Endothelial cell (in vitro differentiated cells): ENCODE measurements at regions not wholly inside any gene's neighbourhood (a gene's known extent, or its start where the extent isn't known, plus 50 kb on each side); places are given as distances from the start of the nearest gene placed in this dataset.
"Not testable (repeated sequence)": the region's sequence is repeated elsewhere in the genome, so short reads cannot be mapped to it uniquely, and the experiment has no call there.

Source experiments
- DNase-seq: peaks from one replicate; pipeline ENCODE4 v3.0.0; 2021; ENCODE audit warnings: low spot score
- H3K27ac Mint-ChIP-seq: one replicate; pipeline ENCODE4 v1.8.0; 2021; ENCODE audit warnings: mixed read lengths, inconsistent platforms; ENCODE audit not compliant: unreplicated experiment
- H3K27me3 Mint-ChIP-seq: one replicate; pipeline ENCODE4 v1.8.0; 2021; ENCODE audit warnings: mild to moderate bottlenecking, moderate library complexity, mixed read lengths, inconsistent platforms; ENCODE audit not compliant: unreplicated experiment
- H3K36me3 Mint-ChIP-seq: one replicate; pipeline ENCODE4 v1.8.0; 2021; ENCODE audit warnings: mild to moderate bottlenecking, low read depth, mixed read lengths, inconsistent platforms; ENCODE audit not compliant: unreplicated experiment
- H3K4me1 Mint-ChIP-seq: one replicate; pipeline ENCODE4 v1.8.0; 2021; ENCODE audit warnings: mild to moderate bottlenecking, mixed read lengths, inconsistent platforms; ENCODE audit not compliant: unreplicated experiment
- H3K4me3 Mint-ChIP-seq: one replicate; pipeline ENCODE4 v1.8.0; 2021; ENCODE audit warnings: mild to moderate bottlenecking, mixed read lengths, inconsistent platforms; ENCODE audit not compliant: unreplicated experiment
- H3K9me3 Mint-ChIP-seq: one replicate; pipeline ENCODE4 v1.8.0; 2021; ENCODE audit warnings: mixed read lengths, inconsistent platforms; ENCODE audit not compliant: unreplicated experiment
- TF ChIP-seq, protein P1 (sequence below): fragments of 200-600 bp; sonication (generic); IDR thresholded peaks from one replicate; pipeline ENCODE4 v1.5.0; 2021; ENCODE audit warnings: antibody characterized with exemption; ENCODE audit not compliant: unreplicated experiment

DNA sequence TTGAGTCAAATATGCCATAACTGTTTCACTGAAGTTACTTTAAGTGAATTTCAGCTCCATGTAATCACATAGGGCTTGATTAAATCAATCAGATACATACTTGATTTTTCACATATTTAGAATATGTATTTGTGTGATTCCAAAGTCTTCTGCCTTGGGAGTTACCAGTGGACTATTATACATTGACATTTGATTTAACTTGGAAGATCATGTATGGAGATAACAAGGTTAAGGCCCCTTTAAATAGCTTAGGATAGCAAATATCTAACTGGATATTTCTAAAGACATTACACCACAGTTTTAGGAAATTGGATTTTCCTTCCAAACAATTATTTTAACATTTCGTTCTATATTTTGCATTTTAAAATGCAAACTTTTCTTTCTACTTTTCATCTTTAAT is 405.0 kb downstream of the RAP2B start:
- no peak for DNase-seq
- Mint-ChIP-seq H3K27me3 (no peaks in the 10 kb centered on the region), H3K27ac (no peak overlapping the region), H3K4me3 (no peak overlapping the region), H3K9me3 (peaks cover 15% of the 10 kb centered on the region), H3K36me3 (peaks cover 10% of the 10 kb centered on the region), H3K4me1 (no peaks in the 10 kb centered on the region)
- TF ChIP-seq, protein P1, sequence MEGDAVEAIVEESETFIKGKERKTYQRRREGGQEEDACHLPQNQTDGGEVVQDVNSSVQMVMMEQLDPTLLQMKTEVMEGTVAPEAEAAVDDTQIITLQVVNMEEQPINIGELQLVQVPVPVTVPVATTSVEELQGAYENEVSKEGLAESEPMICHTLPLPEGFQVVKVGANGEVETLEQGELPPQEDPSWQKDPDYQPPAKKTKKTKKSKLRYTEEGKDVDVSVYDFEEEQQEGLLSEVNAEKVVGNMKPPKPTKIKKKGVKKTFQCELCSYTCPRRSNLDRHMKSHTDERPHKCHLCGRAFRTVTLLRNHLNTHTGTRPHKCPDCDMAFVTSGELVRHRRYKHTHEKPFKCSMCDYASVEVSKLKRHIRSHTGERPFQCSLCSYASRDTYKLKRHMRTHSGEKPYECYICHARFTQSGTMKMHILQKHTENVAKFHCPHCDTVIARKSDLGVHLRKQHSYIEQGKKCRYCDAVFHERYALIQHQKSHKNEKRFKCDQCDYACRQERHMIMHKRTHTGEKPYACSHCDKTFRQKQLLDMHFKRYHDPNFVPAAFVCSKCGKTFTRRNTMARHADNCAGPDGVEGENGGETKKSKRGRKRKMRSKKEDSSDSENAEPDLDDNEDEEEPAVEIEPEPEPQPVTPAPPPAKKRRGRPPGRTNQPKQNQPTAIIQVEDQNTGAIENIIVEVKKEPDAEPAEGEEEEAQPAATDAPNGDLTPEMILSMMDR = no peak

DNA sequence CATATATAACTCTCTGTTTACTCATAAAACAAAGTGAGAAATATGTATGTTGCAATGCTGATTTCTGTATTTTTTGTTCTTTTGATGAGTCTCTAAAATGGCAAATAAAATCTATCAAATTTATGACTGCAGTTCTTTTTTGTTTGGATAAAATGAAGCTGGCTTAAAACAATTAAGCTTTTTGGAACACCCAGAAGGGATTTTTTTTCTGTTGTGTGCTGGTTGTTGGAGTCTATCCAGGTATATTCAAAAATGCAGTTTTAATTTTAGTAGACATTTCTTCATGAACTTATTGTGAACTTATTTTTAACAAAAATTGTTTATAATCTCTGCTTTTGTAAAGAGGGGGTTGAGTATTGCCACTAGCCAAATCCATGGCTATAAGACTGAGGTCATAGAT is 405.5 kb downstream of the RAP2B start:
- H3K9me3 Mint-ChIP-seq = peaks cover 15% of the 10 kb centered on the region
- no peaks in the 10 kb centered on the region for H3K27me3 Mint-ChIP-seq
- DNase-seq = no peak
- no peak overlapping the region for H3K4me3 Mint-ChIP-seq
- TF ChIP-seq, protein P1 = no peak
- peaks cover 10% of the 10 kb centered on the region for H3K36me3 Mint-ChIP-seq
- no peak overlapping the region for H3K27ac Mint-ChIP-seq
- H3K4me1 Mint-ChIP-seq = no peaks in the 10 kb centered on the region

DNA sequence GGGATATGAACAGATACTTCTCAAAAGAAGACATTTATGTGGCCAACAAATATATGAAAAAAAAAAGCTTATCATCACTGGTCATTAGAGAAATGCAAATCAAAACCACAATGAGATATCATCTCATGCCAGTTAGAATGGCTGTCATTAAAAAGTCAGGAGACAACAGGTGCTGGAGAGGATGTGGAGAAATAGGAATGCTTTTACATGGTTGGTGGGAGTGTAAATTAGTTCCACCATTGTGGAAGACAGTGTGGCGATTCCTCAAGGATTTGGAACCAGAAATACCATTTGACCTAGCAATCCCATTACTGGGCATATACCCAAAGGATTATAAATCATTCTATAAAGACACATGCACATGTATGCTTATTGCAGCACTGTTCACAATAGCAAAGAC is 408.5 kb downstream of the RAP2B start:
- H3K9me3 Mint-ChIP-seq, H3K4me1 Mint-ChIP-seq, H3K27ac Mint-ChIP-seq, H3K4me3 Mint-ChIP-seq, H3K27me3 Mint-ChIP-seq, H3K36me3 Mint-ChIP-seq, DNase-seq: not testable (repeated sequence)

DNA sequence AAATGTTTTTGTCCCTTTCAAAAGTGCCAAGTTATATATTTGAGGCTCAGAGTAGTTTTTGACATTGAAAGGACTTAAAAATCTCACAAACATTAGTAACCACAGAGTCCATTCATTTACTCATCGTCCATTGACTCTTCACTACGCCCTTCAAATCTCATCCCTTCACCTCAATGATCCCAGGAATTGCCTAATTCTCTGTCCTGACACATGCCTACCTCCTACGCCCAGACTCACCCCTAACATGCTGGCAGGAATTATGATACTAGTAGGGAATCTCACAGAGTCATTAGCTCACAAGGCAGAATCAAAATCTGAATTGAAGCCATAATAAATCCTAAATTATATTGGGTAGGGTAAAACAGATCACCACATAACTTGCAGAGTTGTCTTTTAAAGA is 410.1 kb downstream of the RAP2B start:
- Mint-ChIP-seq H3K36me3 (no peaks in the 10 kb centered on the region), H3K4me1 (no peaks in the 10 kb centered on the region), H3K4me3 (no peak overlapping the region), H3K27me3 (no peaks in the 10 kb centered on the region), H3K9me3 (no peaks in the 10 kb centered on the region), H3K27ac (no peak overlapping the region)
- TF ChIP-seq, protein P1 = no peak
- DNase-seq = no peak

DNA sequence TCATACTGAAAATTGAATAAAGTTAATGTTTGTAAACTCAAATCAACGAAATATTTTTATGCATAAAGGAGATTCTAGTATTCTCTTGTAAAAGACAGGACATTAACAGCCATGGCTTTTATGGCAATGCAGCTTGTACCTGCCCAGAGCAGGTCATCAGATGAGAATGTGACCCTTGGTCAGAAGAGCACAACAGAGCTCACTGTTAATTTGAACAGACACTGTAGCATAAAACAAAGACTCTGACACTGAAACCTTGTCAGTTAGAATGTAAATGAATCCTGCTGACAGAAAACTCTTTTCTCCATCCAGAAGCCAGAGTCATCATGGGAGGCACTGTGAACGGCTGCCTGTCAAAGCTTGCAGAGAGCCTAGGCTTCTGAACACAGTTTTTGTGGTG is 410.6 kb downstream of the RAP2B start:
- Mint-ChIP-seq H3K36me3 (no peaks in the 10 kb centered on the region), H3K27ac (no peak overlapping the region), H3K9me3 (no peaks in the 10 kb centered on the region), H3K27me3 (no peaks in the 10 kb centered on the region), H3K4me3 (no peak overlapping the region), H3K4me1 (no peaks in the 10 kb centered on the region)
- DNase-seq = no peak
- TF ChIP-seq, protein P1 = no peak

DNA sequence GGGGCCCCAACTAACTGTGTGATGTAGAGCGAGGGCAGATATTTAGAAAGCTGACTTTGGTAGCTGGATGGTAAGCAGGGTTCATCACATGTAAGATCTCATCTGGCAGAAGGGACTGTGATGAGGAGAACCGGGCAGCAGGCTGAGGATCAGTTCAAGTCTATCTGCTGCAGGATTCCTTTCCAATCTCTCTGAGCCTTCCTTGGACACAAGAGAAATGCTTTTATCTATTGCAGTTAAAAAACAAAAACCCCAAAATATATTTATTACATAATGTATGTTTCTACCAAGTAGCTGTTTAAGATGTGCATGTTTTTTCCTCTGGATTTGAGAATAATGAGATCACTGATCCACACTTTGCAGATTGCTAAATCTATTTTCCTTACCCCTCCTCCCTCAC is 411.5 kb downstream of the RAP2B start:
- Mint-ChIP-seq H3K4me1 (no peaks in the 10 kb centered on the region), H3K9me3 (no peaks in the 10 kb centered on the region), H3K27me3 (no peaks in the 10 kb centered on the region), H3K36me3 (no peaks in the 10 kb centered on the region), H3K27ac (no peak overlapping the region), H3K4me3 (no peak overlapping the region)
- no peak for DNase-seq
- TF ChIP-seq, protein P1 = no peak
